G401.6 (cell line): ENCODE measurements at regions not wholly inside any gene's neighbourhood (a gene's known extent, or its start where the extent isn't known, plus 50 kb on each side); places are given as distances from the start of the nearest gene placed in this dataset.
"Not testable (repeated sequence)": the region's sequence is repeated elsewhere in the genome, so short reads cannot be mapped to it uniquely, and the experiment has no call there.

ENCODE experiments used
- FAIRE-seq: peaks from 2 replicates; lab custom pipeline; 2012; peaks lifted over from hg19 to GRCh38; lab: Jason Lieb, UNC

- FAIRE-seq = no peak
Observed at GRCh38 chr16:8048433-8048832, 541.9 kb downstream of the TMEM114 start.

- FAIRE-seq = no peak
Observed at GRCh38 chr16:8047736-8048135, 542.6 kb downstream of the TMEM114 start.

GRCh38 chr16:8044796-8045195, 545.5 kb downstream of the TMEM114 start:
- no peak for FAIRE-seq

- FAIRE-seq = no peak
Observed at GRCh38 chr16:8032406-8032805, 557.9 kb downstream of the TMEM114 start.

GRCh38 chr16:8030004-8030403, 560.3 kb downstream of the TMEM114 start:
- FAIRE-seq = not testable (repeated sequence)

- FAIRE-seq = no peak
Observed at GRCh38 chr16:8026450-8026849, 563.9 kb downstream of the TMEM114 start.

- FAIRE-seq = no peak
Observed at GRCh38 chr16:8023326-8023725, 567.0 kb downstream of the TMEM114 start.

GRCh38 chr16:8005096-8005860, 585.0 kb downstream of the TMEM114 start:
- FAIRE-seq = no peak

- no peak for FAIRE-seq
Observed at GRCh38 chr16:7998789-7999453, 591.4 kb downstream of the TMEM114 start.

GRCh38 chr16:7997966-7998365, 592.3 kb downstream of the TMEM114 start:
- FAIRE-seq = no peak

GRCh38 chr16:7992616-7993015, 597.7 kb downstream of the TMEM114 start:
- FAIRE-seq = no peak

GRCh38 chr16:7990626-7991260, 599.6 kb downstream of the TMEM114 start:
- no peak for FAIRE-seq

- no peak for FAIRE-seq
Observed at GRCh38 chr16:7983676-7984075, 606.6 kb downstream of the TMEM114 start.

GRCh38 chr16:7980133-7980483, 610.2 kb downstream of the TMEM114 start:
- FAIRE-seq = no peak

- FAIRE-seq = no peak
Observed at GRCh38 chr16:7979448-7980132, 610.7 kb downstream of the TMEM114 start.

- no peak for FAIRE-seq
Observed at GRCh38 chr16:7976563-7976962, 613.7 kb downstream of the TMEM114 start.

GRCh38 chr16:7976125-7976524, 614.2 kb downstream of the TMEM114 start:
- peak; percentile 77 for FAIRE-seq

GRCh38 chr16:7967996-7968509, 622.3 kb downstream of the TMEM114 start:
- FAIRE-seq = no peak

GRCh38 chr16:7964744-7965143, 625.6 kb downstream of the TMEM114 start:
- FAIRE-seq = no peak

- FAIRE-seq = no peak
Observed at GRCh38 chr16:7964167-7964566, 626.1 kb downstream of the TMEM114 start.

- FAIRE-seq = no peak
Observed at GRCh38 chr16:7962091-7962879, 628.0 kb downstream of the TMEM114 start.

- no peak for FAIRE-seq
Observed at GRCh38 chr16:7957151-7957550, 624.5 kb downstream of the RBFOX1 start.
